Suprapubic skin (tissue), 4 donors: ENCODE measurements at regions not wholly inside any gene's neighbourhood (a gene's known extent, or its start where the extent isn't known, plus 50 kb on each side); places are given as distances from the start of the nearest gene placed in this dataset.
"Not testable (repeated sequence)": the region's sequence is repeated elsewhere in the genome, so short reads cannot be mapped to it uniquely, and the experiment has no call there.

ENCODE experiments used
- DNase-seq, 2 donors: peaks; one replicate each; pipeline ENCODE4 v3.0.0-alpha.2; 2019; ENCODE audit warnings: low spot score in 2 of 2
- H3K27ac ChIP-seq: fragments of 200-600 bp; sonication (generic); one replicate; pipeline ENCODE4 v1.5.1; 2019
- H3K27me3 ChIP-seq: fragments of 200-600 bp; sonication (generic); one replicate; pipeline ENCODE4 v1.5.1; 2019
- H3K36me3 ChIP-seq: fragments of 200-600 bp; sonication (generic); one replicate; pipeline ENCODE4 v1.5.1; 2019
- H3K4me1 ChIP-seq: fragments of 200-600 bp; sonication (generic); one replicate; pipeline ENCODE4 v1.5.1; 2019
- H3K4me3 ChIP-seq: fragments of 200-600 bp; sonication (generic); one replicate; pipeline ENCODE4 v1.5.1; 2019; ENCODE audit warnings: mild to moderate bottlenecking
- H3K9me3 ChIP-seq: fragments of 200-600 bp; sonication (generic); one replicate; pipeline ENCODE4 v1.5.1; 2019
- EP300 ChIP-seq: sonication (generic); formaldehyde crosslinking; IDR thresholded peaks from one replicate; pipeline ENCODE4 v1.6.1; 2017; ENCODE audit warnings: antibody characterized with exemption
- POLR2A ChIP-seq, 2 donors: fragments of 450-650 bp; IDR thresholded peaks; one replicate each; pipeline ENCODE4 v1.6.1; 2017; ENCODE audit warnings: antibody characterized with exemption in 2 of 2, mild to moderate bottlenecking in 2 of 2, moderate library complexity in 2 of 2
- POLR2AphosphoS5 ChIP-seq, 3 donors: sonication (generic); formaldehyde crosslinking; IDR thresholded peaks; one replicate each; pipeline ENCODE4 v1.6.1; 2017; ENCODE audit warnings: antibody characterized with exemption in 3 of 3
- WGBS: methylation state at CpG from one replicate; pipeline ENCODE4 v1.1.5; 2018; 5-methylcytosine and 5-hydroxymethylcytosine counted together
- TF ChIP-seq, protein P1 (sequence below), 2 donors: fragments of 200-600 bp in 1 of 2; fragments of 450-650 bp in 1 of 2; sonication (generic) in 1 of 2; IDR thresholded peaks; one replicate each; pipeline ENCODE4 v1.5.1; 2016 to 2019; ENCODE audit warnings: antibody characterized with exemption in 2 of 2, mild to moderate bottlenecking in 1 of 2, moderate library complexity in 1 of 2

- not testable (repeated sequence) for H3K36me3 ChIP-seq, H3K9me3 ChIP-seq, H3K4me3 ChIP-seq, DNase-seq, H3K27me3 ChIP-seq, H3K27ac ChIP-seq, H3K4me1 ChIP-seq
- 82% methylated on average over 26 of the region's 49 CpGs for WGBS
Measured at GRCh38 chr21:9822093-9822820, 699.1 kb upstream of the TPTE start.

DNA sequence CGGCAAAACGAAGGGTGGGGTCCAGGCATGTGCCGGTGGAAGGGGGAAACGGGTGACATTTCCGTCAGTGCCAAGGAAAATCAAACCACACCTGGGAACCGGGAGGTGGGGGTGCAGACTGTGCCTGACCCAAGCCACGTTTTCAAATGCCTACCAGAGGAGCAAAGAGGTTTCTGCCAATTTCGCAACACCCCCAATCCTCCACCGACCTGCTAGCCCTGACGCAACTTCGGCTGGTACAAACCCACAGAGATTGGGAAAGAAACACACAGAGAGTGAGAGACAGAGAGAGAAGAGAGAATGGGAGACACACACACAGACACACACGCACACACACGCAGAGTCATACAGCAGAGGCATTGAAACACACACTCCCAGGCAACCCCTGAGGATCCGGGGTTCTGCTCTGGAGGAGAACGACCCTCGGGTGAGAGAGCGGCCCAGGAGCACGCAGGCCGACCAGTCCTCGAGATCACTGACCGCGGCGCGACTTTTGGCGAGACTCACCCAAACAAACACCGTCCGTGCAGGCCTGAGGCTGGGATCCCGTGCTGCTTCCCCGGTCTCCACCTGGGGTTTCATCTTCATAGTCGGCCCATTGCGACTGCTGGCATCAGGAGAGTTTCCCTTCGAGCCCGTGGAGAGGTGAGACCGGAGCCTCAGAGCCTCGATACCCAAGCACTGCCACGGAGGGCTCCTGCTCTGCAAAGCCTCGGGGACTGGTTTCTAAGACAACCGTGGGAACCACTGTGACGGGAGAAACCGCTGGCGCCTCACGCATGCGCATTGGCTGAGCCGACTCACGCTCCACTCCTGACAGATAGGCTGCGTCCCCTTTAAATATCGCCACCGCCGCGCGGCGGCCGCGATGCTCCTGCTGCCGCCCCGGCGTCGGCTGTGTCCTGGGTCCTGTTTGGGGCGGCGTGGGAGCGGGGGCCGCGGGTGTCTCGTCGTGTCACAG is 697.9 kb upstream of the TPTE start:
- DNase-seq: peak; percentile 87 to 97
- 87% methylated on average over 32 of the region's 65 CpGs for WGBS
- not testable (repeated sequence) for H3K27ac ChIP-seq, H3K36me3 ChIP-seq, H3K9me3 ChIP-seq, H3K27me3 ChIP-seq, H3K4me3 ChIP-seq, H3K4me1 ChIP-seq

DNA sequence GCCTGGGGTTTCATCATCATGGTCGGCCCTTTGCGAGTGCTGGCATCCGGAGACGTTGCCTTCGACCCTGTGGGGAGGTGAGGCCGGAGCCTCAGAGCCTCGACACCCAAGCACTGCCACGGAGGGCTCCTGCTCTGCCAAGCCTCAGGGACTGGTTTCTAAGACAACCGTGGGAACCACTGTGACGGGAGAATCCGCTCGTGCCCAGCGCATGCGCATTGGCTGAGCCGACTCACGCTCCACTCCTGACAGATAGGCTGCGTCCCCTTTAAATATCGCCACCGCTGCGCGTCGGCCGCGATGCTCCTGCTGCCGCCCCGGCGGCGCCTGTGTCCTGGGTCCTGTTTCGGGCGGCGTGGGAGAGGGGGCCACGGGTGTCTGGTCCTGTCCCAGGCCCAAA is 690.6 kb upstream of the TPTE start:
- not testable (repeated sequence) for DNase-seq, H3K27me3 ChIP-seq, H3K27ac ChIP-seq, H3K36me3 ChIP-seq, H3K4me3 ChIP-seq, H3K9me3 ChIP-seq, H3K4me1 ChIP-seq
- no CpG with 5 or more reads among the region's 32 CpGs for WGBS

GRCh38 chr21:9832751-9833150 is 688.6 kb upstream of the TPTE start:
- H3K4me1 ChIP-seq, H3K27ac ChIP-seq, H3K9me3 ChIP-seq, H3K36me3 ChIP-seq, H3K27me3 ChIP-seq, H3K4me3 ChIP-seq: not testable (repeated sequence)
- 85% methylated on average over 16 of the region's 18 CpGs for WGBS
- DNase-seq: peak; percentile 75 to 93

GRCh38 chr21:9836547-9836946 is 684.8 kb upstream of the TPTE start:
- not testable (repeated sequence) for DNase-seq
- whole genome bisulfite sequencing: no CpG with 5 or more reads among the region's 33 CpGs

GRCh38 chr21:9837001-9837400 is 684.4 kb upstream of the TPTE start:
- H3K36me3 ChIP-seq, DNase-seq, H3K27me3 ChIP-seq, H3K27ac ChIP-seq, H3K4me3 ChIP-seq, H3K4me1 ChIP-seq: not testable (repeated sequence)
- H3K9me3 ChIP-seq: peaks cover 17% of the 10 kb centered on the region
- WGBS: 84% methylated on average over 7 of the region's 18 CpGs

More at GRCh38 chr21:9836547-9836946, 684.8 kb upstream of the TPTE start:
- H3K36me3 ChIP-seq, H3K4me3 ChIP-seq, H3K27ac ChIP-seq, H3K27me3 ChIP-seq, H3K4me1 ChIP-seq: not testable (repeated sequence)
- H3K9me3 ChIP-seq: peaks cover 17% of the 10 kb centered on the region

DNA sequence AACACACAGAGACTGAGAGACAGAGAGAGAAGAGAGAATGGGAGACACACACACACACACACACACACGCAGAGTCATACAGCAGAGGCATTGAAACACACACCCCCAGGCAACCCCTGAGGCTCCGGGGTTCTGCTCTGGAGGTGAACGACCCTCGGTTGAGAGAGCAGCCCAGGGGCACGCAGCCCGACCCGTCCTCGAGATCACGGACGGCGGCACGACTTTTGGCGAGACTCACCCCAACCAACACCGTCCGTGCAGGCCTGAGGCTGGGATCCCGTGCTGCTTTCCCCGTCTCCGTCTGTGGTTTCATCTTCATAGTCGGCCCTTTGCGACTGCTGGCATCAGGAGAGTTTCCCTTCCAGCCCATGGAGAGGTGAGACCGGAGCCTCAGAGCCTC is 683.9 kb upstream of the TPTE start:
- not testable (repeated sequence) for H3K36me3 ChIP-seq, H3K27ac ChIP-seq, DNase-seq, H3K4me1 ChIP-seq, H3K27me3 ChIP-seq, H3K4me3 ChIP-seq
- 80% methylated on average over 20 of the region's 21 CpGs for WGBS
- H3K9me3 ChIP-seq: peaks cover 17% of the 10 kb centered on the region

DNA sequence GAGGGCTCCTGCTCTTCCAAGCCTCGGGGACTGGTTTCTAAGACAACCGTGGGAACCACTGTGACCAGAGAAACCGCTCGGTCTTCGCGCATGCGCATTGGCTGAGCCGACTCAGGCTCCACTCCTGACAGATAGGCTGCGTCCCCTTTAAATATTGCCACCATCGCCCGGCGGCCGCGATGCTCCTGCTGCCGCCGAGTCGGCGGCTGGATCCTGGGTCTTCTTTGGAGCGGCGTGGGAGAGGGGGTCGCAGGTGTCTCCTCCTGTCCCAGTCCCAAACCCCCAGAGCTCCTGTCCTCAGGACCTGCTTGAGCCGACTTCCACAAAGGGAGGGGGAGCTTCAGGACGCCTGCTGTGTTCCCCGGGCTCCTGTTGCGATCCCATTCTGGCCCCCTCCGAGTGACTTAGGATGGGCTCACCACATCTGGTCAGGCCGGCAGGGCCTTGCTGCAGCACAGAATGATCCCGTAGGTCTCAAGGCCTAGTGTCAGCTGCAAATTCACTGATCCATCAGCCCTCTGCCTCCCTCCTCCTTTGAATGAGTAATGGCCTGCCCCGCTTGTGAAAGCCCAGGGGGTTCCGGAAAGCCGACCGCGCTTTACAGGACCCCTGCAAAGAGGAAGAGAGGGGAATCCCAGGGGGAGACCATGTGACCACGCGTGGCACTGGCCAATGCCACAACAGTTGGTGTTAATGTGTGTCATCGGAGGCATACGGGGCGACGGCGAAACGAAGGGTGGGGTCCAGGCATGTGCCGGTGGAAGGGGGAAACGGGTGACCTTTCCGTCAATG is 683.2 kb upstream of the TPTE start:
- TF ChIP-seq, protein P1, sequence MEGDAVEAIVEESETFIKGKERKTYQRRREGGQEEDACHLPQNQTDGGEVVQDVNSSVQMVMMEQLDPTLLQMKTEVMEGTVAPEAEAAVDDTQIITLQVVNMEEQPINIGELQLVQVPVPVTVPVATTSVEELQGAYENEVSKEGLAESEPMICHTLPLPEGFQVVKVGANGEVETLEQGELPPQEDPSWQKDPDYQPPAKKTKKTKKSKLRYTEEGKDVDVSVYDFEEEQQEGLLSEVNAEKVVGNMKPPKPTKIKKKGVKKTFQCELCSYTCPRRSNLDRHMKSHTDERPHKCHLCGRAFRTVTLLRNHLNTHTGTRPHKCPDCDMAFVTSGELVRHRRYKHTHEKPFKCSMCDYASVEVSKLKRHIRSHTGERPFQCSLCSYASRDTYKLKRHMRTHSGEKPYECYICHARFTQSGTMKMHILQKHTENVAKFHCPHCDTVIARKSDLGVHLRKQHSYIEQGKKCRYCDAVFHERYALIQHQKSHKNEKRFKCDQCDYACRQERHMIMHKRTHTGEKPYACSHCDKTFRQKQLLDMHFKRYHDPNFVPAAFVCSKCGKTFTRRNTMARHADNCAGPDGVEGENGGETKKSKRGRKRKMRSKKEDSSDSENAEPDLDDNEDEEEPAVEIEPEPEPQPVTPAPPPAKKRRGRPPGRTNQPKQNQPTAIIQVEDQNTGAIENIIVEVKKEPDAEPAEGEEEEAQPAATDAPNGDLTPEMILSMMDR (IDR thresholded peaks at IDR 0.05): no peak
- TF ChIP-seq POLR2AphosphoS5 (IDR thresholded peaks at IDR 0.05) (no peak), POLR2A (IDR thresholded peaks at IDR 0.05) (no peak), EP300 (no peak)
- Histone ChIP-seq H3K27me3 (no peaks in the 10 kb centered on the region), H3K4me1 (no peaks in the 10 kb centered on the region), H3K36me3 (no peaks in the 10 kb centered on the region), H3K27ac (no peak overlapping the region), H3K4me3 (no peak overlapping the region), H3K9me3 (peaks cover 17% of the 10 kb centered on the region)
- 87% methylated on average over 44 of the region's 44 CpGs for WGBS
- DNase-seq: peak; percentile 67 to 83
